Astrocyte (in vitro differentiated cells and primary cell): ENCODE measurements at regions not wholly inside any gene's neighbourhood (a gene's known extent, or its start where the extent isn't known, plus 50 kb on each side); places are given as distances from the start of the nearest gene placed in this dataset.

Experiments
- DNase-seq: peaks from one replicate; pipeline ENCODE4 v3.0.0-alpha.2; 2010; ENCODE audit warnings: low read depth
- FAIRE-seq: peaks from 2 replicates; lab custom pipeline; 2011; peaks lifted over from hg19 to GRCh38; lab: Jason Lieb, UNC
- H2AFZ ChIP-seq: 2 replicates; pipeline ENCODE4 v1.6.0; 2012; ENCODE audit warnings: low read depth, low read length, inconsistent platforms
- H3K27ac ChIP-seq: 2 replicates; pipeline ENCODE4 v1.5.1; 2011; ENCODE audit warnings: low read depth, low read length, inconsistent platforms
- H3K27me3 ChIP-seq: 2 replicates; pipeline ENCODE4 v1.6.0; 2011; ENCODE audit warnings: low read length, inconsistent platforms; ENCODE audit not compliant: insufficient read depth
- H3K36me3 ChIP-seq: 2 replicates; pipeline ENCODE4 v1.5.1; 2011; ENCODE audit warnings: low read length, inconsistent platforms; ENCODE audit not compliant: insufficient read depth
- H3K4me1 ChIP-seq: 2 replicates; pipeline ENCODE4 v1.5.1; 2011; ENCODE audit warnings: low read length, inconsistent platforms; ENCODE audit not compliant: insufficient read depth
- H3K4me2 ChIP-seq: 2 replicates; pipeline ENCODE4 v1.6.0; 2012; ENCODE audit warnings: low read length, inconsistent platforms
- H3K4me3 ChIP-seq: 2 replicates; pipeline ENCODE4 v1.5.1; 2011; ENCODE audit warnings: low read depth, mild to moderate bottlenecking, low read length, inconsistent platforms; ENCODE audit not compliant: insufficient read depth
- H3K79me2 ChIP-seq: 2 replicates; pipeline ENCODE4 v1.6.0; 2012; ENCODE audit warnings: mild to moderate bottlenecking, low read length, inconsistent platforms; ENCODE audit not compliant: insufficient read depth
- H3K9ac ChIP-seq: 2 replicates; pipeline ENCODE4 v1.6.0; 2012; ENCODE audit warnings: mild to moderate bottlenecking, low read length, inconsistent platforms
- H3K9me3 ChIP-seq: 2 replicates; pipeline ENCODE4 v1.5.1; 2012; ENCODE audit warnings: low read depth, mild to moderate bottlenecking, low read length, inconsistent platforms; ENCODE audit not compliant: insufficient read depth
- H4K20me1 ChIP-seq: 2 replicates; pipeline ENCODE4 v1.6.0; 2012; ENCODE audit warnings: low read length, inconsistent platforms; ENCODE audit not compliant: insufficient read depth
- H3K27ac Mint-ChIP-seq: one replicate; pipeline ENCODE4 v1.8.0; 2021; ENCODE audit warnings: mild to moderate bottlenecking, mixed read lengths; ENCODE audit not compliant: unreplicated experiment
- H3K27me3 Mint-ChIP-seq: one replicate; pipeline ENCODE4 v1.8.0; 2021; ENCODE audit warnings: low read depth, mixed read lengths; ENCODE audit not compliant: unreplicated experiment
- H3K36me3 Mint-ChIP-seq: one replicate; pipeline ENCODE4 v1.8.0; 2021; ENCODE audit warnings: low read depth, mixed read lengths; ENCODE audit not compliant: unreplicated experiment
- H3K4me1 Mint-ChIP-seq: one replicate; pipeline ENCODE4 v1.8.0; 2021; ENCODE audit warnings: low read depth, mixed read lengths; ENCODE audit not compliant: unreplicated experiment
- H3K4me3 Mint-ChIP-seq: one replicate; pipeline ENCODE4 v1.8.0; 2021; ENCODE audit warnings: mild to moderate bottlenecking, moderate library complexity, mixed read lengths; ENCODE audit not compliant: unreplicated experiment
- H3K9me3 Mint-ChIP-seq: one replicate; pipeline ENCODE4 v1.8.0; 2021; ENCODE audit warnings: mild to moderate bottlenecking, mixed read lengths; ENCODE audit not compliant: unreplicated experiment
- EZH2 ChIP-seq: IDR thresholded peaks from 2 replicates; pipeline ENCODE4 v1.6.1; 2012; ENCODE audit warnings: mild to moderate bottlenecking, low read length, inconsistent platforms; ENCODE audit not compliant: insufficient read depth
- TF ChIP-seq, protein P1 (sequence below): IDR thresholded peaks from 2 replicates; pipeline ENCODE4 v1.5.1; 2011; ENCODE audit warnings: low read depth, mild to moderate bottlenecking, inconsistent platforms, low read length, moderate library complexity; ENCODE audit not compliant: insufficient read depth

DNA sequence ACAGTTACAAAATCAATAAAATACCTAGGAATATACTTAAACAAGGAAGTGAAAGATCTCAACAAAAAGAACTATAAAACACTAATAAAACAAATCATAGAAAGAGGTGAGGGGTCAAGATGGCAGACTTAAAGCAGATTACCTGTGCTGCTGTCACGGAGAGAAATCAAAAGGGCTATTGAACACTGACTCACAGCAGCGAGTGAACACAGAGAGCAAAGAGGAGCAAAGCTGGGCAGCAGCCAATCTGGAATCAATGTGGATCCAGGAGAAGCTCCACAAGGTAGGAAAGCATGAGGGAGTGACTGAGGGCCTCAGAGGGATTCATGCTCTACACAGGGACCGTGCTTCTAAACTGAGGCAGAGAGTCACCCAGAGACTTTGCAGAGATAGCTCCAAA, 562.0 kb upstream of the SEMA3D start:
- Mint-ChIP-seq H3K27ac (no peak overlapping the region), H3K4me3 (no peak overlapping the region), H3K4me1 (peaks cover 3% of the 10 kb centered on the region), H3K9me3 (peaks cover 10% of the 10 kb centered on the region), H3K27me3 (peaks cover 5% of the 10 kb centered on the region), H3K36me3 (no peaks in the 10 kb centered on the region)
- H3K27me3 ChIP-seq, result peaks cover 5% of the 10 kb centered on the region
- H3K9me3 ChIP-seq, result peaks cover 5% of the 10 kb centered on the region
- H4K20me1 ChIP-seq, result no peaks in the 10 kb centered on the region
- no peak for DNase-seq
- no peak overlapping the region for H3K4me3 ChIP-seq
- H2AFZ ChIP-seq, result no peak overlapping the region
- H3K27ac ChIP-seq, result no peak overlapping the region
- no peaks in the 10 kb centered on the region for H3K4me1 ChIP-seq
- no peaks in the 10 kb centered on the region for H3K79me2 ChIP-seq
- TF ChIP-seq, protein P1, sequence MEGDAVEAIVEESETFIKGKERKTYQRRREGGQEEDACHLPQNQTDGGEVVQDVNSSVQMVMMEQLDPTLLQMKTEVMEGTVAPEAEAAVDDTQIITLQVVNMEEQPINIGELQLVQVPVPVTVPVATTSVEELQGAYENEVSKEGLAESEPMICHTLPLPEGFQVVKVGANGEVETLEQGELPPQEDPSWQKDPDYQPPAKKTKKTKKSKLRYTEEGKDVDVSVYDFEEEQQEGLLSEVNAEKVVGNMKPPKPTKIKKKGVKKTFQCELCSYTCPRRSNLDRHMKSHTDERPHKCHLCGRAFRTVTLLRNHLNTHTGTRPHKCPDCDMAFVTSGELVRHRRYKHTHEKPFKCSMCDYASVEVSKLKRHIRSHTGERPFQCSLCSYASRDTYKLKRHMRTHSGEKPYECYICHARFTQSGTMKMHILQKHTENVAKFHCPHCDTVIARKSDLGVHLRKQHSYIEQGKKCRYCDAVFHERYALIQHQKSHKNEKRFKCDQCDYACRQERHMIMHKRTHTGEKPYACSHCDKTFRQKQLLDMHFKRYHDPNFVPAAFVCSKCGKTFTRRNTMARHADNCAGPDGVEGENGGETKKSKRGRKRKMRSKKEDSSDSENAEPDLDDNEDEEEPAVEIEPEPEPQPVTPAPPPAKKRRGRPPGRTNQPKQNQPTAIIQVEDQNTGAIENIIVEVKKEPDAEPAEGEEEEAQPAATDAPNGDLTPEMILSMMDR, result no peak
- TF ChIP-seq EZH2, result no peak
- H3K36me3 ChIP-seq, result no peaks in the 10 kb centered on the region
- H3K9ac ChIP-seq, result no peak overlapping the region
- H3K4me2 ChIP-seq, result no peak overlapping the region
- no peak for FAIRE-seq

DNA sequence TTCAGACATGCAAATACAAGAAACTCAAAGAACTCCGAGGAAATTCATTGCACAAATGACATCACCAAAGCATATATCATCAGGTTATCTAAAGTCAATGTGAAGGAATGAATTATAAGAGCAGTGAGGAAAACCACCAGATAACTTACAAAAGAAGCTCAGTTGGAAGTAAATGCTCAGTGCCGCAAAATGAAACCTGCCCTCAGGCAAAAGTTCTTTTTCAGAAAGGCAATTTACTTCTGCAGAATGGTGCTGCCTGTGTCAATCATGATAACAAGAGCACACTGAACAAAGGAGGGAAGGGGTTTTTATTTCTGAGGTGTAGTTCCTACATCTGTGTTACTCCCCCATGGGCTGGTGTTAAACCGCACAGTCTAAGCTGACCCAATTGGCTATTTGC, 550.6 kb upstream of the SEMA3D start:
- Histone ChIP-seq H3K4me1 (no peaks in the 10 kb centered on the region), H3K4me2 (no peak overlapping the region), H3K79me2 (no peaks in the 10 kb centered on the region), H3K36me3 (no peaks in the 10 kb centered on the region), H3K27me3 (no peaks in the 10 kb centered on the region), H4K20me1 (no peaks in the 10 kb centered on the region), H3K9ac (no peak overlapping the region), H3K27ac (no peak overlapping the region), H2AFZ (no peak overlapping the region), H3K4me3 (no peak overlapping the region), H3K9me3 (no peaks in the 10 kb centered on the region)
- H3K4me3 Mint-ChIP-seq, result no peak overlapping the region
- H3K36me3 Mint-ChIP-seq, result no peaks in the 10 kb centered on the region
- DNase-seq (no peak), FAIRE-seq (no peak)
- peaks cover 19% of the 10 kb centered on the region for H3K9me3 Mint-ChIP-seq
- peaks cover 6% of the 10 kb centered on the region for H3K4me1 Mint-ChIP-seq
- TF ChIP-seq EZH2, result no peak
- H3K27me3 Mint-ChIP-seq, result no peaks in the 10 kb centered on the region
- H3K27ac Mint-ChIP-seq, result no peak overlapping the region

DNA sequence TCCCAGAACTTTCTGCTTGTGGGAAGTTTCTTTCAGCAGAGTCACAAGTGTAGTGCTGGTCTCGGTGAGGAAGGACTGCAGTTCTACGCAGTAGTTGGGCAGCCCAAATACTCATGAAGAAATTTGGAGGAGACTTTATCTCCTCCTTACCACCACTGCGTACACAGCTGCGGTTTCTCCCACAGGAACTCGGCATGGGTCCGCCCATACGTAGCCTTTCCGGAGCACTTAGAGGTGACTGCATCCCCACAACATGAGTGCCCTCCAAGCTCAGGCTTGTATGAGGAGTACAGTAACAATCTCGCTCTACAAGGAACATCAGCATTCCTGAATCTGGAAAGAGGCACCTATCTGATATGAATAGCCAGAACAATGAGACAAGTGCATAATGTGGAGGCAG, 549.2 kb upstream of the SEMA3D start:
- Mint-ChIP-seq H3K36me3 (no peaks in the 10 kb centered on the region), H3K27ac (no peak overlapping the region), H3K4me1 (peaks cover 6% of the 10 kb centered on the region), H3K4me3 (no peak overlapping the region), H3K27me3 (no peaks in the 10 kb centered on the region), H3K9me3 (peaks cover 26% of the 10 kb centered on the region)
- TF ChIP-seq EZH2, result no peak
- TF ChIP-seq, protein P1, result no peak
- H3K4me1 ChIP-seq, result no peaks in the 10 kb centered on the region
- no peaks in the 10 kb centered on the region for H4K20me1 ChIP-seq
- FAIRE-seq (no peak), DNase-seq (no peak)
- no peaks in the 10 kb centered on the region for H3K9me3 ChIP-seq
- no peak overlapping the region for H3K4me3 ChIP-seq
- H3K9ac ChIP-seq, result no peak overlapping the region
- no peaks in the 10 kb centered on the region for H3K79me2 ChIP-seq
- H3K4me2 ChIP-seq, result no peak overlapping the region
- no peaks in the 10 kb centered on the region for H3K27me3 ChIP-seq
- H2AFZ ChIP-seq, result no peak overlapping the region
- no peaks in the 10 kb centered on the region for H3K36me3 ChIP-seq
- no peak overlapping the region for H3K27ac ChIP-seq
